DMS114 treated with DMSO at 0.1 percent for 48 hours (cell line): ENCODE measurements at regions not wholly inside any gene's neighbourhood (a gene's known extent, or its start where the extent isn't known, plus 50 kb on each side); places are given as distances from the start of the nearest gene placed in this dataset.

Experiments
- DNase-seq: peaks from one replicate; lab custom pipeline; 2025; ENCODE audit not compliant: unreplicated experiment; lab: John Stamatoyannopoulos, UW

- no peak for DNase-seq
These were observed 1436.4 kb downstream of the BRD1 start for GRCh38 chr22:48391171-48391711.

GRCh38 chr22:48389916-48390315, 1437.8 kb downstream of the BRD1 start:
- DNase-seq = no peak

- no peak for DNase-seq
These were observed 1445.5 kb downstream of the BRD1 start for GRCh38 chr22:48382197-48382596.

GRCh38 chr22:48380016-48380665, 1447.5 kb downstream of the BRD1 start:
- no peak for DNase-seq

- no peak for DNase-seq
These were observed 1448.3 kb downstream of the BRD1 start for GRCh38 chr22:48379371-48379770.

GRCh38 chr22:48378673-48379072, 1449.0 kb downstream of the BRD1 start:
- no peak for DNase-seq

- DNase-seq = no peak
These were observed 1450.5 kb downstream of the BRD1 start for GRCh38 chr22:48376936-48377712.

GRCh38 chr22:48376428-48376827, 1451.2 kb downstream of the BRD1 start:
- DNase-seq = no peak

- DNase-seq = no peak
These were observed 1454.0 kb downstream of the BRD1 start for GRCh38 chr22:48373626-48374173.

- no peak for DNase-seq
These were observed 1455.3 kb downstream of the BRD1 start for GRCh38 chr22:48372390-48372789.

GRCh38 chr22:48371391-48371790, 1456.3 kb downstream of the BRD1 start:
- no peak for DNase-seq

GRCh38 chr22:48370508-48371325, 1457.0 kb downstream of the BRD1 start:
- no peak for DNase-seq

GRCh38 chr22:48369789-48370507, 1457.7 kb downstream of the BRD1 start:
- no peak for DNase-seq

- DNase-seq = no peak
These were observed 1458.6 kb downstream of the BRD1 start for GRCh38 chr22:48368975-48369525.

GRCh38 chr22:48367731-48368130, 1459.9 kb downstream of the BRD1 start:
- DNase-seq = no peak

GRCh38 chr22:48366591-48366990, 1461.1 kb downstream of the BRD1 start:
- DNase-seq = no peak

GRCh38 chr22:48366056-48366455, 1461.6 kb downstream of the BRD1 start:
- DNase-seq = no peak

GRCh38 chr22:48365386-48365785, 1462.3 kb downstream of the BRD1 start:
- DNase-seq = no peak

- no peak for DNase-seq
These were observed 1464.8 kb downstream of the BRD1 start for GRCh38 chr22:48362721-48363404.
